Adrenal gland (tissue), 5 donors: ENCODE measurements at regions not wholly inside any gene's neighbourhood (a gene's known extent, or its start where the extent isn't known, plus 50 kb on each side); places are given as distances from the start of the nearest gene placed in this dataset.

Experiments used
- POLR2A ChIP-seq, 2 donors: fragments of 450-650 bp; IDR thresholded peaks; one replicate each; pipeline ENCODE4 v1.6.1; 2017; ENCODE audit warnings: antibody characterized with exemption in 2 of 2, mild to moderate bottlenecking in 2 of 2, moderate library complexity in 1 of 2
- TF ChIP-seq, protein P1 (sequence below), 6 experiments: fragments of 450-650 bp in 4 of 6; fragments of 200-600 bp in 2 of 6; sonication (generic) in 1 of 6; IDR thresholded peaks; 1 replicate in 5 of 6; 2 replicates in 1 of 6; pipeline versions ENCODE4 v1.5.1 to v1.8.0; 2016 to 2021; ENCODE audit warnings: antibody characterized with exemption in 6 of 6, mild to moderate bottlenecking in 2 of 6, moderate library complexity in 1 of 6
- donor health status: DM: no; HTN: no; CAD: no.

- TF ChIP-seq, protein P1, sequence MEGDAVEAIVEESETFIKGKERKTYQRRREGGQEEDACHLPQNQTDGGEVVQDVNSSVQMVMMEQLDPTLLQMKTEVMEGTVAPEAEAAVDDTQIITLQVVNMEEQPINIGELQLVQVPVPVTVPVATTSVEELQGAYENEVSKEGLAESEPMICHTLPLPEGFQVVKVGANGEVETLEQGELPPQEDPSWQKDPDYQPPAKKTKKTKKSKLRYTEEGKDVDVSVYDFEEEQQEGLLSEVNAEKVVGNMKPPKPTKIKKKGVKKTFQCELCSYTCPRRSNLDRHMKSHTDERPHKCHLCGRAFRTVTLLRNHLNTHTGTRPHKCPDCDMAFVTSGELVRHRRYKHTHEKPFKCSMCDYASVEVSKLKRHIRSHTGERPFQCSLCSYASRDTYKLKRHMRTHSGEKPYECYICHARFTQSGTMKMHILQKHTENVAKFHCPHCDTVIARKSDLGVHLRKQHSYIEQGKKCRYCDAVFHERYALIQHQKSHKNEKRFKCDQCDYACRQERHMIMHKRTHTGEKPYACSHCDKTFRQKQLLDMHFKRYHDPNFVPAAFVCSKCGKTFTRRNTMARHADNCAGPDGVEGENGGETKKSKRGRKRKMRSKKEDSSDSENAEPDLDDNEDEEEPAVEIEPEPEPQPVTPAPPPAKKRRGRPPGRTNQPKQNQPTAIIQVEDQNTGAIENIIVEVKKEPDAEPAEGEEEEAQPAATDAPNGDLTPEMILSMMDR (IDR thresholded peaks at IDR 0.05): no peak
- TF ChIP-seq POLR2A (IDR thresholded peaks at IDR 0.05): no peak
These were observed 173.1 kb upstream of the MALRD1 start for GRCh38 chr10:18875477-18875876.
